ENCODE measurements at regions not wholly inside any gene's neighbourhood (a gene's known extent, or its start where the extent isn't known, plus 50 kb on each side); places are given as distances from the start of the nearest gene placed in this dataset.

GRCh38 chr1:55747408-55747841 is 532.3 kb upstream of the USP24 start:
- no peak for TF ChIP-seq CTCF (conservative IDR thresholded peaks at IDR 0.05)
- no peak for TF ChIP-seq EZH2 (IDR thresholded peaks at IDR 0.05; ENCODE audit: low read depth)
